ENCODE measurements at regions not wholly inside any gene's neighbourhood (a gene's known extent, or its start where the extent isn't known, plus 50 kb on each side); places are given as distances from the start of the nearest gene placed in this dataset.

DNA sequence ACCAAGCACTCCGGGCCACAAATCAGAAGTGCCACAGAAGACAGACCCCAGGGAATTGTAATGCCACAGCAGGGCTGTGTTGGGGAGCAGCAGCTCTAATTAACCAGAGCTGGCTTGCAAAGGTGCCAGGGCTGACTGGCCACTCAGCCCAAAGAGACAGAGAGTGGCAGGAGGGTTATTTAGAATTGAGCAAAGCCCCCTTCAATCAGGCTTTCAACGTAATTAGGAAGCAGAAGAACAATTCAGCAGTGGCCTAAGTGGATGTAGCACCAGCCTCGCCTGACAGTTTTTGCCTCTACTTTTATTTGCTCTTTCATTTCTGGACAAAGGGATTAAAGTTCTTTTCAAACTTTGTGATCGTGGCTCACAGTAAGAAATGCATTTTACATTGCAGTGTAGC, 278.3 kb upstream of the IRX3 start:
- no peak for TF ChIP-seq EZH2 (IDR thresholded peaks at IDR 0.05; ENCODE audit: low read depth, unreplicated experiment)
- no peak for TF ChIP-seq CTCF (conservative IDR thresholded peaks at IDR 0.05; ENCODE audit: low read depth in 2 of 2)
- TF ChIP-seq EZH2phosphoT487 (IDR thresholded peaks at IDR 0.05; ENCODE audit: unreplicated experiment), result no peak
- TF ChIP-seq REST (IDR thresholded peaks at IDR 0.05; ENCODE audit: unreplicated experiment), result no peak
